OCI-LY7 (cell line): ENCODE measurements at regions not wholly inside any gene's neighbourhood (a gene's known extent, or its start where the extent isn't known, plus 50 kb on each side); places are given as distances from the start of the nearest gene placed in this dataset.

Experiments
- BruUV-seq: library from RNA; stranded (reverse); fragments of 400-500 nt; replicated peaks from 2 replicates; lab custom pipeline; 2021; lab: Mats Ljungman, UMichigan
- CTCF ChIA-PET: fragments of 300-600 bp; sonication (Branson Sonifier 250); formaldehyde crosslinking; loops from one replicate; lab custom pipeline; 2022; ENCODE audit warnings: antibody characterized with exemption; ENCODE audit not compliant: unreplicated experiment; lab: Charles Lee
- POLR2A ChIA-PET: fragments of 300-600 bp; sonication (Branson Sonifier 250); formaldehyde crosslinking; loops from one replicate; lab custom pipeline; 2022; ENCODE audit warnings: antibody characterized with exemption; lab: Charles Lee
- DNase-seq: peaks from one replicate; pipeline ENCODE4 v3.0.0-alpha.2; 2015; ENCODE audit warnings: low spot score
- H2AFZ ChIP-seq: fragments of 200-600 bp; sonication (generic), shearing (Covaris generic); 2 replicates; pipeline ENCODE4 v1.6.1; 2014; ENCODE audit warnings: mild to moderate bottlenecking, antibody characterized with exemption, low read length, moderate library complexity
- H3K27ac ChIP-seq: fragments of 200-600 bp; sonication (generic); 2 replicates; pipeline ENCODE4 v1.5.1; 2014; ENCODE audit warnings: mixed run types, low read depth, mild to moderate bottlenecking, moderate library complexity, low read length, inconsistent platforms; ENCODE audit not compliant: poor library complexity, severe bottlenecking
- H3K36me3 ChIP-seq: fragments of 200-600 bp; sonication (generic); 2 replicates; pipeline ENCODE4 v1.6.1; 2014; ENCODE audit warnings: mild to moderate bottlenecking, antibody characterized with exemption, low read length, moderate library complexity, mixed read lengths; ENCODE audit not compliant: insufficient read depth
- H3K4me1 ChIP-seq: fragments of 200-600 bp; sonication (generic); 2 replicates; pipeline ENCODE4 v1.5.1; 2014; ENCODE audit warnings: mild to moderate bottlenecking, low read length; ENCODE audit not compliant: insufficient read depth, poor library complexity, severe bottlenecking
- H3K4me2 ChIP-seq: fragments of 200-600 bp; sonication (generic); 2 replicates; pipeline ENCODE4 v1.6.1; 2014; ENCODE audit warnings: mild to moderate bottlenecking, low read length
- H3K4me3 ChIP-seq: fragments of 200-600 bp; sonication (generic); 2 replicates; pipeline ENCODE4 v1.5.1; 2014; ENCODE audit warnings: mild to moderate bottlenecking, low read depth, low read length; ENCODE audit not compliant: poor library complexity, severe bottlenecking
- H3K79me2 ChIP-seq: fragments of 200-600 bp; sonication (generic); 2 replicates; pipeline ENCODE4 v1.6.1; 2016; ENCODE audit warnings: low read depth, mild to moderate bottlenecking, low read length, moderate library complexity, mixed read lengths; ENCODE audit not compliant: insufficient read depth
- H3K9me2 ChIP-seq: fragments of 200-600 bp; sonication (generic); 2 replicates; pipeline ENCODE4 v1.6.1; 2016; ENCODE audit warnings: mild to moderate bottlenecking, low read length, mixed read lengths; ENCODE audit not compliant: insufficient read depth
- H3K9me3 ChIP-seq: fragments of 200-600 bp; sonication (generic); 2 replicates; pipeline ENCODE4 v1.6.1; 2014; ENCODE audit warnings: mild to moderate bottlenecking, mixed run types, low read length, mixed read lengths
- H4K20me1 ChIP-seq: fragments of 200-600 bp; sonication (generic); 2 replicates; pipeline ENCODE4 v1.6.1; 2014; ENCODE audit warnings: mild to moderate bottlenecking, antibody characterized with exemption, low read length, moderate library complexity, mixed read lengths; ENCODE audit not compliant: insufficient read depth
- EZH2phosphoT487 ChIP-seq: fragments of 200-600 bp; sonication (generic); IDR thresholded peaks from 2 replicates; pipeline ENCODE4 v1.6.1; 2018; ENCODE audit warnings: low read depth, borderline replicate concordance, mild to moderate bottlenecking, mixed run types, antibody characterized with exemption, low read length, moderate library complexity, mixed read lengths
- intact Hi-C: fragments of 100-400 bp; cut with micrococcal nuclease; formaldehyde crosslinking; loops from one replicate; pipeline ENCODE4 v1.10.0; 2022; ENCODE audit not compliant: unreplicated experiment
- TF ChIP-seq, protein P1 (sequence below): fragments of 200-600 bp; sonication (generic); conservative IDR thresholded peaks from 2 replicates; pipeline ENCODE4 v1.5.1; 2014; ENCODE audit warnings: mild to moderate bottlenecking, antibody characterized with exemption, low read length, moderate library complexity, mixed read lengths

DNA sequence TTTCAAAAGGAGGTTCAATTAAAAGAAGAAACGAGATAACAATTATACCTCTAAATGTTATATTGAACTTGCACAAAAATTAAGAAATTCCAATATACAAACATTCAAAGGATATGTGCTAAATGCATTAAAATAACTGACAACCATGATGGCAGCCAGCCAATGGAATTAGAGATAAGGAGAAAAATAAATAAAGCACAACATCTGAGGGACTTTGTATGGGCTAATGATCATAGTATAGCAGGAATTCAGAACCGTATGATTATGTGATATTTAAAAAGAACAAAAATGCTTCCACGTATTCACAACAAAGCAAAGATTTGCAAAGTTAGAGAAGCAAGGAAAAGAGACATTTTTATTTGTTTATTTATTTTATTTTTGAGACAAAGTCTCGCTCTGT, 1103.0 kb downstream of the CBLN2 start:
- no peak for DNase-seq
- no peak overlapping the region for H3K4me2 ChIP-seq
- H3K4me1 ChIP-seq, result no peaks in the 10 kb centered on the region
- H4K20me1 ChIP-seq, result no peaks in the 10 kb centered on the region
- no peak overlapping the region for H2AFZ ChIP-seq
- no peaks in the 10 kb centered on the region for H3K79me2 ChIP-seq
- H3K9me2 ChIP-seq, result no peaks in the 10 kb centered on the region
- POLR2A ChIA-PET, result no interaction called here
- no peak overlapping the region for H3K27ac ChIP-seq
- CTCF ChIA-PET, result no interaction called here
- intact Hi-C loops, result no loop called here
- BruUV-seq, result no TSS peak
- no peak overlapping the region for H3K4me3 ChIP-seq
- TF ChIP-seq, protein P1, sequence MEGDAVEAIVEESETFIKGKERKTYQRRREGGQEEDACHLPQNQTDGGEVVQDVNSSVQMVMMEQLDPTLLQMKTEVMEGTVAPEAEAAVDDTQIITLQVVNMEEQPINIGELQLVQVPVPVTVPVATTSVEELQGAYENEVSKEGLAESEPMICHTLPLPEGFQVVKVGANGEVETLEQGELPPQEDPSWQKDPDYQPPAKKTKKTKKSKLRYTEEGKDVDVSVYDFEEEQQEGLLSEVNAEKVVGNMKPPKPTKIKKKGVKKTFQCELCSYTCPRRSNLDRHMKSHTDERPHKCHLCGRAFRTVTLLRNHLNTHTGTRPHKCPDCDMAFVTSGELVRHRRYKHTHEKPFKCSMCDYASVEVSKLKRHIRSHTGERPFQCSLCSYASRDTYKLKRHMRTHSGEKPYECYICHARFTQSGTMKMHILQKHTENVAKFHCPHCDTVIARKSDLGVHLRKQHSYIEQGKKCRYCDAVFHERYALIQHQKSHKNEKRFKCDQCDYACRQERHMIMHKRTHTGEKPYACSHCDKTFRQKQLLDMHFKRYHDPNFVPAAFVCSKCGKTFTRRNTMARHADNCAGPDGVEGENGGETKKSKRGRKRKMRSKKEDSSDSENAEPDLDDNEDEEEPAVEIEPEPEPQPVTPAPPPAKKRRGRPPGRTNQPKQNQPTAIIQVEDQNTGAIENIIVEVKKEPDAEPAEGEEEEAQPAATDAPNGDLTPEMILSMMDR, result no peak
- no peak for TF ChIP-seq EZH2phosphoT487
- H3K9me3 ChIP-seq, result no peaks in the 10 kb centered on the region
- no peaks in the 10 kb centered on the region for H3K36me3 ChIP-seq

DNA sequence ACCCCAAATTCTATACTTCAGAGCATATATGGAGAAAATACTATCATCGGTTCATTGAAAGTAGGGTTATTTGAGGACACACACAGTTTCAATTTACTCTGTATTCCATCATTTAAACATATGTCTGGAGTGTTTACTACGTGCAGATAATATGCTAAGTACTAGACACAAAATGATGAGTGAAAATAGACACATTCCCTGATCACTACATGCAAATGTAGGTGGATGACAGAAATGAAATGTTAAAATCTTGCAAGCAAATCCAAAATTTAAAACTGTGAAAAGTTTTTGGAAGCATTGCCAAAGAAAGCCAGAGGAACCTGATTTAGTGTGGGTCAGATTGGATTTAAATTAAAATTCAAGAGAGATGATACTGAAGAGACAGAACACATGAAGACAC, 1106.6 kb downstream of the CBLN2 start:
- no peak for TF ChIP-seq EZH2phosphoT487
- no peaks in the 10 kb centered on the region for H3K9me3 ChIP-seq
- H3K4me1 ChIP-seq, result no peaks in the 10 kb centered on the region
- BruUV-seq, result no TSS peak
- H4K20me1 ChIP-seq, result no peaks in the 10 kb centered on the region
- H3K79me2 ChIP-seq, result no peaks in the 10 kb centered on the region
- intact Hi-C loops, result no loop called here
- DNase-seq, result no peak
- no peak overlapping the region for H3K4me2 ChIP-seq
- CTCF ChIA-PET, result no interaction called here
- POLR2A ChIA-PET, result no interaction called here
- no peak overlapping the region for H2AFZ ChIP-seq
- no peak overlapping the region for H3K27ac ChIP-seq
- H3K36me3 ChIP-seq, result no peaks in the 10 kb centered on the region
- H3K9me2 ChIP-seq, result no peaks in the 10 kb centered on the region
- no peak overlapping the region for H3K4me3 ChIP-seq

DNA sequence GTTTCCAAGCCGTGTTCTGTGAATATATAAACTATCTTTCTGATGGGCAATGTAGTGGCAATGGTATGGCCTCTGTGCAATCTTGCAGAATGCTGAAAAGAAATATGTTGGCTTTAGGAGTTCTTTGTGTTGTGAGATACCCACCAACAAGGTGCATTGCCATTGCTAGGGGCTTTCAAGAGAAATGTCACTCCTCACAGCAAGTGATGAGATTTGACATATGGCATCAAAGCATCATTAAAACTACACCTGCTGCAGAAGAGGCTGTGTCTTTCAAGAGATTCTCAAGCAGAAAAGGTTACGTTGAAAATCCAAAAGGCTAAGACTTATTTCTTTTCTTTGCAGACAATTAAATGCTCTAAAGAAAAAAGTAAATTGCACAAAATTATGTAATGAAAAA, 1110.8 kb downstream of the CBLN2 start:
- no peak for DNase-seq
- no peak for TF ChIP-seq EZH2phosphoT487
- TF ChIP-seq, protein P1, result no peak
- Histone ChIP-seq H3K9me2 (no peaks in the 10 kb centered on the region), H4K20me1 (no peaks in the 10 kb centered on the region), H3K4me3 (no peak overlapping the region), H3K36me3 (no peaks in the 10 kb centered on the region), H3K27ac (no peak overlapping the region), H3K9me3 (no peaks in the 10 kb centered on the region), H3K79me2 (no peaks in the 10 kb centered on the region), H3K4me1 (no peaks in the 10 kb centered on the region), H3K4me2 (no peak overlapping the region), H2AFZ (no peak overlapping the region)
- POLR2A ChIA-PET, result no interaction called here
- CTCF ChIA-PET, result no interaction called here
- no TSS peak for BruUV-seq
- intact Hi-C loops, result no loop called here
